GM18508 (cell line): ENCODE measurements at regions not wholly inside any gene's neighbourhood (a gene's known extent, or its start where the extent isn't known, plus 50 kb on each side); places are given as distances from the start of the nearest gene placed in this dataset.
"Not testable (repeated sequence)": the region's sequence is repeated elsewhere in the genome, so short reads cannot be mapped to it uniquely, and the experiment has no call there.

ENCODE experiments used
- ATAC-seq: cut with Tn5 transposase; IDR thresholded peaks from one replicate; pipeline ENCODE4 v1.9.1; 2021; ENCODE audit warnings: moderate number of reproducible peaks; ENCODE audit not compliant: insufficient read depth, unreplicated experiment

- no peak for ATAC-seq
Observed at GRCh38 chr7:113784956-113785355, 133.9 kb downstream of the PPP1R3A start.

DNA sequence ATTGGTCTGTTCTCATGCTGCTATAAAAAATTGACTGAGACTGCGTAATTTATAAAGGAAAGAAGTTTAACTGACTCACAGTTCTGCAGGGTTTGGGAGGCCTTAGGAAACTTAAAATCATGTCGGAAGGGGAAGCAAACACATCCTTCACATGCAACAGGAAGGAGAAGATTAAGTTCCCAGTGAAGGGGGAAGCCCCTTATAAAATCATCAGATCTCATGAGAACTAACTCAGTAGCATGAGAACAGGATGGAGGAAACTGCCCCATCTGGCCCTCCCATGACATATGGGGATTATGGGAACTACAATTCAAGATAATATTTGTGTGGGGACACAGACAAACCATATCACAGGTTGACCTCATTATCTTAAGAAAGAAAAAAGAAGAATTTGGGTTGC, 134.5 kb downstream of the PPP1R3A start:
- ATAC-seq = no peak

DNA sequence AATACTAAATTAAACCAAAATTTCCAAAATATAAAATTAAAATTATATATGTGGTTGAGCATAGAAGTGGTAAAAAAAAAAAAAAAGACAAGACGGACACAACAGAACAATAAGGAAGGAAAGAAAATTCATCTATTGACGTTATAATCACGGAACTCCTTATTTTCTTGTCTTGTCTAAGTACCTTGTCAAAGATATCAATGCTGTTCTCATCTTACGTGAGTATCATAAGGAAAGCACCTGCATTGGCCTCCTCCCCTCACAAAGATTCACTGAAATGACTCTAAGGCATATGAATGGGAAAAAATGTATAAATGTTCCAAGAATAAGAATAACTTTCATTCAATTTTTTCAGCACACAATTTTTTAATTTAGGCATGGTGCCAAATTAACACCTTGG, 135.4 kb downstream of the PPP1R3A start:
- ATAC-seq = no peak

DNA sequence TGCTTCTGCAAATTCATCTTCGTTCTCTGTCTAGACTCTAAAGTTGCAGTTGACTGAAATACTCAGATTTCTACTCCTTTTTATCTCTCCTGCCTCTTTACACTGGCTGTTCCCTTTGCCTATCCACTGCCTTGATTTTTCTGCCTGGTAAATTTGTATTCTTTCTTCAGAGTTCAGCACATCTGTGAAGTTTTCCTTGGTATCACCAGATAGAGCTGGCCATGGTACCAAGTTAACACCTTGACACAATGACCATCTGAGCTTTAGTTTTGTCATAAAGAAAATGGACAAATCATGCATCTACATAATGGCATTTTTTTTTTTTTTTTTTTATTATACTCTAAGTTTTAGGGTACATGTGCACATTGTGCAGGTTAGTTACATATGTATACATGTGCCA, 143.0 kb downstream of the PPP1R3A start:
- ATAC-seq = no peak

DNA sequence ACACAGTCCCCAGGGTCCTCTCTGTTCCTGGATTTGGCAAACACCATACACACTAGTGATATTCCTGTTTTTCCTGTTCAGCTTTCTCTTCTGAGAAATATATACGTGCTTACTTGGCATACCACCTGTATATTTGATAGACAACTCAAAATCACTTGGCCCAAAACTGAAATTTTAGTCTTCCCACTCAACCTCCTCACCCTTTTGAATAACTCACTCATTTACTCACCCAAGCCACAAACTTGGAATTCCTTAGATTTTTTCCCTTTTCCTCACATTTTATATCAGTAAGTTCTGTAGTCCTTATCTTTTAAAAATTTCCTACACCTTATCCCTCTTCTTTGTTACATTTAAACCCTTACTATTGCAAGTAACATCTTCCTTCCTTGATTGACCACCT, 143.4 kb downstream of the PPP1R3A start:
- no peak for ATAC-seq

GRCh38 chr7:113774182-113774807, 144.5 kb downstream of the PPP1R3A start:
- ATAC-seq = peak; percentile 93

DNA sequence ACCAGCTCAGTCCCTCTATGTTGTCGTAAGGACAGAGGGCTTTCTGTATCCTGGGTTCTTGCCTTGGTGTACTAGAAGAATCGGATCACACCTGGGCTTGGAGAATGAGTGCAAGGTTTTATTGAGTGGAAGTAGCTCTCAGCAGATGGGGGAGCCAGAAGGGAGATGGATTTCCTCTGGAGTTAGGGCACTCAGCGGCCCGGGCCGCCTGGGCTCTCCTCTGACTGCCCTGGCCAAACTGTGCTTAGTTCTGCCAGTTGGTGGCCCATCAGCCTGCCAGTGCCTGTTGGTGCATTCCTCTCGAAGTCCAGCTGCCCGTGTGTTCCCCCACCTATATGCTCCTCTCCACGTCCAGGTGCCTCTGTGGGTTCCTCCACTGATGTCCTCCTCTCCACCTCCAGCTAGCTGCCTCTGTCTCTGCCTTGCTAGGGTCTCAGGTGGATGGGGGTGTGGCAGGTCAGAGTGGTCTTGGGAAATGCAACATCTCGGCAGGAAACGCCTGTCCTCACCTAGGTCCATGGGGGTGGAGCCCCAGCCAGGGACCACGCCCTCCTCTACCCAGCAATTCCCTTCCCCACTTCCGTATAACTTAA, 148.6 kb downstream of the PPP1R3A start:
- ATAC-seq = no peak

DNA sequence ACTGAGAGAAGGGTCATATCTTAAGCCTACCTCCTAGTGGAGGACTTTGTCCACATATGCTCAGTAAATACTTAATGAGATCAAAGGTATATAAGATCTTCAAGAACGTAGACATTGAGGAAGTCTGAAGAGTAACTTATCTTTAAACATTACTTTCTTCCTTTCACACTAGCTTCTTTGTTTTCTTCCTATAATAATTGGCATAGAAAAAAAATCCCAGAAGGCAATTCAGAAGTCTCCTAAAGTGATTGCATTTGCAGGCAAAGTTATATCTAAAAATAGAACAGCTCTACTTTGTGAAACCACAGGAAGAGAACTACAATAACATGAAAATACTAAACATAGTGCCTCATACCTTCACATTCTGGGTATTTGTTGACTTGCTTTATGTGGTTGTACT, 150.4 kb downstream of the PPP1R3A start:
- no peak for ATAC-seq

DNA sequence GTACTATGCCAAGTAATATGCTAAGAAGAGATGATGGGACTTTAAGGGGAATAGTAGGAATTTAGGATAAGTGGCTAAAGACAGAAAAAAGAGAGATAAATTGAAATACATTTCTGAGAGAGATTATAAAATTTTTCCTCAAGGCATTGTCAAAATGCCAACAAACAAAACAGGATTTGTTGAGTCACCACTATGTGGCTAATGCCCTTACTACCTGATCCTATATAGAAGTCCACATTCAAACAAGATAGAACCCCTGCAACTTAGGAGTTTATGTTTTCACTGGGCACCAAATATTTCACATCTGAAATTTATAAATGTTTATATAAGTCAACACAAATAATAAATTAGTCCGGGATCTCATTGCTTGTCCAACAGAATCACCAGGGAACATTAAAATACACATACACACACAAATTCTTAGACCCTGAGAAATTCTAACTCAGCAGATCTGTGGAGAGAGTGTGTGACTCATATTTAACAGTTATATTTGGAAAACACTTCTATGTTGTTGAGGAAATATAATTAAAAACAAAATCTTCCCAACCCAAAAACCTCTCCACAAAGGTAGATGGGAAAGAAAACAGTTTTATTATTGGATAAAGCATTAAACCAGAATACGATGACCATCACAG, 154.3 kb downstream of the PPP1R3A start:
- no peak for ATAC-seq

DNA sequence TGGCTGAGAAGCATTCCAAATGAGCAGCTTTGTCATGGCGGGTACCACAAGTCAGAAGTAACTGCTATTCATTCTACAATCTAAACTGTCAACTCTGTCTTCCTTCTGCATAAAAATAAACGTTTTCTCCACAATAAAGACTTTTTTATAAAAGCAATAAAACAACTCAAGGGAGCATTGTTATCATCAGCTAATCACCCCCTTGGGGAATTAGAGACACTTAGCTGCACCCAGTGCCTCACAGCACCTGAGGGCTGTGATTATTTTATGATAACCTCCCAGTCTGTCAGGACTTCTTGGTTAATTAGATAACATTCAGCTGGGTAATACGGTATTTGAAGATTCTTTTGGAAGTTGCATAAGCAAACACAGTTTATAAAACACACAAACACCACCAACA, 155.6 kb downstream of the PPP1R3A start:
- no peak for ATAC-seq

- ATAC-seq = no peak
Observed at GRCh38 chr7:113756250-113756649, 162.6 kb downstream of the PPP1R3A start.

- no peak for ATAC-seq
Observed at GRCh38 chr7:113752689-113753088, 166.1 kb downstream of the PPP1R3A start.

- ATAC-seq = no peak
Observed at GRCh38 chr7:113752289-113752688, 166.5 kb downstream of the PPP1R3A start.

DNA sequence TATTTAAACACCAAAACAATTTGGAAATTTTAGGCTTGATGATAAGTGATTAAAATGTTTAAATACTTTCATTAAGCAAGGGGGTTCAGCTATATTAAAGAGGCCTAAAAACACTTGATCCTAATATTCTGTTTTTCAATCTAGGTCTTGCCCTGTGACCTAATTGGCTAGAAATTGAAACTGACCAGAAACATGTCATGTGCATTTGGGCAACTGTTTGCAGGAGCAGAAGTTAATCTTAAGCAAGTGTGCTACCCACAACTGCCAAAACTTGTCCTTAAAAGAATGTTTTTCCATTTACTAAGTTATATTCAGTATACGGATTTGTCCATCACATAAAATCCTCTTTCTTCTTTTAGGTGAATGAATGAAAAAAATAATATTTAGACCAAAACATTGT, 167.3 kb downstream of the PPP1R3A start:
- no peak for ATAC-seq

- not testable (repeated sequence) for ATAC-seq
Observed at GRCh38 chr7:113748385-113748784, 170.4 kb downstream of the PPP1R3A start.

GRCh38 chr7:113742946-113743431, 175.8 kb downstream of the PPP1R3A start:
- ATAC-seq = not testable (repeated sequence)

DNA sequence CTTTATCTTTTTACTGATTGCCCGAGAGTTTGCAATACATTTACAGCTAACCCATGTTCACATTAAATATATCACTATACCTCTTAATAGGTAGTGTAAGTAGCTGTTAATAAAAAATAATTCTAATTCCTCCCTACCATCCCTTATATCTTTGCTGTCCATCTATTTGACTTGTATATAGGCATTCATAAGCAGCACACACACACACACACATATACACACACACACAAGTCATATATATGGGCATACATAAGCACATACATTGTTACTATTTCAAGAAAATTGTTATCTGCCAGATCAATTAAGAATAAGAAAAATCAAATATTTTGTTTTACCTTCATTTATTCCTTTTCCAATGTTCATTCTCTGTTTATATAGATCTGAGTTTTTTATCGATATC, 176.4 kb downstream of the PPP1R3A start:
- ATAC-seq = no peak

DNA sequence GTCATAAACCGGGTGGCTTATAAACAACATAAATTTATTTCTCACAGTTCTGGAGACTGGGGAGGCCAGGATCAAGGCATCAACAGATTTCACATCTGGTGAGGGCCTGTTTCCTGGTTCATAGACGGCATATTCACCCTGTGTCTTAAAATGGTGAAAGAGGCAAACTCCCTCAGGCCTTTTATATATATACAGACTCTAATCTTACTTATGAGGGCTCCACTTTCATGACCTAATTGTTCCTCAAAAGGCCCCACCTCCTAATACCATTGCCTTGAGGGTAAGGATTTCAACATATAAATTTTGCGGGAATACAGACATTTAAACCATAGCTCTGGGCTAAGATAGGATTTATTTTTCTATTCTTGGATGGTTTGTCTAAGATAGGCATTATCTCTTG, 187.2 kb downstream of the PPP1R3A start:
- no peak for ATAC-seq

DNA sequence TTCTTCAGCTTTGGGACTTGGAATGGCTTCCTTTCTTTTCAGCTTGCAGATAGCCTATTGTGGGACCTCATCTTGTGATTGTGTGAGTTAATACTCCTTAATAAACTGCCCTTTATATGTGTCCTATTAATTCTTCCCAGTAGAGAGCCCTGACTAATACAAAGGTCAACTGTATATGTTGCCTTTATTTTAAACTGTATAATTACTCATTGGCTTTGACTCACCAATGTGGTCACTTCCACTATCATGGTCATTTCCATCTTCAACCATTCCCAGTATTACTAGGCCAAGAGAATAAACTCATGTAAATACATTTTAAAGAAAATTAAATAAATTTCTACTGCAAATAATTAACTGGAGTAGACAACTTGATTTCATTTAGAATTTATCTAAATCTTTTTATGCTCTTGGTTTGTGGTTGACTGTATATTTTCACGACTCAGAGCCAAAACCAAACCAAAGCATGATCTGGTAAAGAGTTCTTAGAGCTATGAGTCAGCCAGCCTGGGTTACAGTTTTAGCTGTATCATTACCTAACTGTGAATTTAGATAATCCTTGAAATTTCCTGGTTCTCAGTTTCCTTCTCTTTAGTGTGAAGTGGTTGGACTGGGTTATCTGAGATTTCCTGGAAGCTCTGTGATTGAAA, 188.4 kb downstream of the PPP1R3A start:
- ATAC-seq = no peak

DNA sequence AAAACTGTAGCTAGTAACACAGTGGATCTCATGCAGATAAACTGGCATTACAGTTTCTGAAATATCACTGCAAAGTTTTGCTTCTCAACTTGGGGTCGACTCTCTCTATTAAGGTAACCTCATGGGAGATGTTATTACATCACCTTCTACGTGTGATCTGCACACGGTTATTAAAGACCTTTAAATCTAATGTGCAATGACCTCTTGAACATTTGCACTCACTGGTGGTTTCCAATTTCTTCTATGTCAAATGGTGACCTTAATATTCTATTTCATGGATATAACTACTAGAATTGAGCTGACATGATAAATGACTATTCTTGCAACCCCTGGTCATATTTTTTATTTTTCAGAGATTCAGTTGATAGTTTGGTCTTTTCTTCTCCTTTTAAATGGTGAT, 191.3 kb downstream of the PPP1R3A start:
- ATAC-seq = no peak

GRCh38 chr7:113722006-113722405, 196.8 kb downstream of the PPP1R3A start:
- ATAC-seq = no peak
